ENCODE measurements at regions not wholly inside any gene's neighbourhood (a gene's known extent, or its start where the extent isn't known, plus 50 kb on each side); places are given as distances from the start of the nearest gene placed in this dataset.

GRCh38 chr1:42014823-42015222 is 96.1 kb upstream of the HIVEP3 start:
- WGBS (ENCODE audit: insufficient coverage): no CpG with 5 or more reads among the region's 3 CpGs
- Histone ChIP-seq H3K9me3 (ENCODE audit: control extremely low read depth in 1 of 5, control insufficient read depth in 4 of 5, insufficient read depth in 2 of 5, low read depth in 1 of 5, low read length in 4 of 5) (peaks cover 0 to 4% (median 0%) of the 10 kb centered on the region in 5 experiments), H3K36me3 (ENCODE audit: control insufficient read depth in 4 of 4, insufficient read depth in 4 of 4, low read length in 3 of 4) (no peaks in the 10 kb centered on the region), H3K27ac (ENCODE audit: insufficient read depth in 1 of 2, low read depth in 1 of 2, low read length in 2 of 2, poor library complexity in 1 of 2, severe bottlenecking in 2 of 2) (no peak overlapping the region), H3K27me3 (replicated peaks in 2 of 5; ENCODE audit: control insufficient read depth in 4 of 5, insufficient read depth in 5 of 5, low read length in 4 of 5) (no peaks in the 10 kb centered on the region), H3K4me3 (ENCODE audit: control insufficient read depth in 1 of 7, extremely low read depth in 1 of 7, insufficient read depth in 4 of 7, low read depth in 2 of 7, low read length in 6 of 7) (no peak overlapping the region), H3K4me1 (ENCODE audit: control extremely low read depth in 1 of 4, control insufficient read depth in 4 of 4, insufficient read depth in 4 of 4, low read length in 3 of 4) (peaks cover 6 to 12% (median 8%) of the 10 kb centered on the region in 4 experiments)
- POLR2A ChIA-PET: no interaction called here
- DNase-seq: no peak
- CTCF ChIA-PET: no interaction called here

DNA sequence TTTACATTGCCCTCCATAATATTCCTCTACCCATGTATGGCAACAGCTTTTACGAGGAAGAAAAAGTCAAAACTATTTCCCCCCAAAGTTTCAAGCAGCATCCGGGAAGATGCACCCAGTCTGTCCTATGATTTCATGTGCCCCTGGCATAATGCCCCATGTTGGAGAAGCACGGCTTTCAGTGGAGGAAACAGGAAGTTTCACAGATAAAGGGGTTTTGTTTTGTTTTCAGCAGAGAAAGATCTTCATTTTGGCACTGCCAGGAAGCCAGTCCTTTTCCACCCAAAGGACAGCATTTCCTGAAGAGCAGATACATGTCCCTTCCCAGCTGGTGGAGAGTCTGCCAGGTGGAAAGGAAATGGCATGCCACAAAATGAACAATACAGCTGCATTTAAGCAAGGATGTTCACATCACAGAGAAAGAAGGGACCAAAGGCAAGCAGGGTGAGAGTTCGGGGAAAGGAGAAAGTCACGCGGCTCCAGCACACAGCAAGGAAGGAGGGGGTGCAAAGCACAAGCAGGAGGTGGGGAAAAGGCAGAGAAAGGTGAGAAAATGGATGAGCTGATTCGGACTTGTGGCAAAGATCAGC is 95.3 kb upstream of the HIVEP3 start:
- H3K4me3 ChIP-seq (ENCODE audit: control insufficient read depth in 1 of 7, extremely low read depth in 1 of 7, insufficient read depth in 4 of 7, low read depth in 2 of 7, low read length in 6 of 7): peak overlapping the region in 3 of 7 experiments; percentile 2 to 62 (median 12)
- POLR2A ChIA-PET: no interaction called here

DNA sequence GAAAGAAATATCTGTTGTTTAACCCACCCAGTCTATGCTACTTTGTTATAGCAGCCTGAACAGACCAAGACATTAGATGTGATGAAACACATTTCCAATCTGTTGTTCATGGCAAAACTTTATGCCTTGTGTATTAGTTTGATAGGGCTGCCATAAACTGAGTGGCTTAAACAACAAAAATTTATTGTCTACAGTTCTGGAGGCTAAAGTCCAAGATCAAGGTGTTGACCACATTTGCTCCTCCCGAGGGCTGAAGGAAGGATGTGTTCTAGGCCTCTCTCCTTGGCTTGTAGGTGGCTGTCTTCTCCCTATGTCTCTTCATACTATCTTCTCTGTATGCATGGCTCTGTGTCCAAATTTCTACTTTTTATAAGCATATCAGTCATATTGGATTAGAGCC is 94.1 kb upstream of the HIVEP3 start:
- WGBS (ENCODE audit: insufficient coverage): 100% methylated on average over 1 of the region's 1 CpG
- ChIA-PET POLR2A (no interaction called here), CTCF (no interaction called here)
- no peak overlapping the region for H3K27ac ChIP-seq (ENCODE audit: insufficient read depth in 1 of 2, low read depth in 1 of 2, low read length in 2 of 2, poor library complexity in 1 of 2, severe bottlenecking in 2 of 2)
- H3K9me3 ChIP-seq (ENCODE audit: control extremely low read depth in 1 of 5, control insufficient read depth in 4 of 5, insufficient read depth in 2 of 5, low read depth in 1 of 5, low read length in 4 of 5): no peaks in the 10 kb centered on the region
- H3K36me3 ChIP-seq (ENCODE audit: control insufficient read depth in 4 of 4, insufficient read depth in 4 of 4, low read length in 3 of 4): no peaks in the 10 kb centered on the region
- H3K27me3 ChIP-seq (replicated peaks in 2 of 5; ENCODE audit: control insufficient read depth in 4 of 5, insufficient read depth in 5 of 5, low read length in 4 of 5): no peaks in the 10 kb centered on the region
- no peak for DNase-seq
- H3K4me3 ChIP-seq (ENCODE audit: control insufficient read depth in 1 of 7, extremely low read depth in 1 of 7, insufficient read depth in 4 of 7, low read depth in 2 of 7, low read length in 6 of 7): no peak overlapping the region
- peaks cover 6 to 16% (median 8%) of the 10 kb centered on the region in 4 experiments for H3K4me1 ChIP-seq (ENCODE audit: control extremely low read depth in 1 of 4, control insufficient read depth in 4 of 4, insufficient read depth in 4 of 4, low read length in 3 of 4)

More for the DNA sequence above, 95.3 kb upstream of the HIVEP3 start:
- CTCF ChIA-PET: no interaction called here
- Histone ChIP-seq H3K27ac (ENCODE audit: insufficient read depth in 1 of 2, low read depth in 1 of 2, low read length in 2 of 2, poor library complexity in 1 of 2, severe bottlenecking in 2 of 2) (no peak overlapping the region), H3K27me3 (replicated peaks in 2 of 5; ENCODE audit: control insufficient read depth in 4 of 5, insufficient read depth in 5 of 5, low read length in 4 of 5) (no peaks in the 10 kb centered on the region), H3K36me3 (ENCODE audit: control insufficient read depth in 4 of 4, insufficient read depth in 4 of 4, low read length in 3 of 4) (no peaks in the 10 kb centered on the region), H3K4me1 (ENCODE audit: control extremely low read depth in 1 of 4, control insufficient read depth in 4 of 4, insufficient read depth in 4 of 4, low read length in 3 of 4) (peaks cover 6 to 16% (median 8%) of the 10 kb centered on the region in 4 experiments), H3K9me3 (ENCODE audit: control extremely low read depth in 1 of 5, control insufficient read depth in 4 of 5, insufficient read depth in 2 of 5, low read depth in 1 of 5, low read length in 4 of 5) (peaks cover 0 to 4% (median 0%) of the 10 kb centered on the region in 5 experiments)
- DNase-seq: peak; percentile 8 to 36 (median 32)
- WGBS (ENCODE audit: insufficient coverage): 47% methylated on average over 7 of the region's 7 CpGs

GRCh38 chr1:42010381-42010780 is 91.7 kb upstream of the HIVEP3 start:
- Histone ChIP-seq H3K4me3 (ENCODE audit: control insufficient read depth in 1 of 7, extremely low read depth in 1 of 7, insufficient read depth in 4 of 7, low read depth in 2 of 7, low read length in 6 of 7) (no peak overlapping the region), H3K27me3 (replicated peaks in 2 of 5; ENCODE audit: control insufficient read depth in 4 of 5, insufficient read depth in 5 of 5, low read length in 4 of 5) (no peaks in the 10 kb centered on the region), H3K4me1 (ENCODE audit: control extremely low read depth in 1 of 4, control insufficient read depth in 4 of 4, insufficient read depth in 4 of 4, low read length in 3 of 4) (peaks cover 6 to 16% (median 8%) of the 10 kb centered on the region in 4 experiments), H3K9me3 (ENCODE audit: control extremely low read depth in 1 of 5, control insufficient read depth in 4 of 5, insufficient read depth in 2 of 5, low read depth in 1 of 5, low read length in 4 of 5) (no peaks in the 10 kb centered on the region), H3K36me3 (ENCODE audit: control insufficient read depth in 4 of 4, insufficient read depth in 4 of 4, low read length in 3 of 4) (no peaks in the 10 kb centered on the region), H3K27ac (ENCODE audit: insufficient read depth in 1 of 2, low read depth in 1 of 2, low read length in 2 of 2, poor library complexity in 1 of 2, severe bottlenecking in 2 of 2) (no peak overlapping the region)
- ChIA-PET CTCF (no interaction called here), POLR2A (no interaction called here)
- no peak for DNase-seq

- no peak overlapping the region for H3K4me3 ChIP-seq (ENCODE audit: control insufficient read depth in 1 of 7, extremely low read depth in 1 of 7, insufficient read depth in 4 of 7, low read depth in 2 of 7, low read length in 6 of 7)
- CTCF ChIA-PET: interaction anchor here (0.6 kb wide), 1 partner anchor 42 kb away, joined by 3 read pairs; no protein-coding TSS in a partner anchor
- WGBS (ENCODE audit: insufficient coverage): no CpG with 5 or more reads among the region's 2 CpGs
Measured at GRCh38 chr1:42008264-42008663, 89.5 kb upstream of the HIVEP3 start.

GRCh38 chr1:42006836-42007235 is 88.1 kb upstream of the HIVEP3 start:
- Histone ChIP-seq H3K36me3 (ENCODE audit: control insufficient read depth in 4 of 4, insufficient read depth in 4 of 4, low read length in 3 of 4) (no peaks in the 10 kb centered on the region), H3K4me1 (ENCODE audit: control extremely low read depth in 1 of 4, control insufficient read depth in 4 of 4, insufficient read depth in 4 of 4, low read length in 3 of 4) (peaks cover 0 to 3% (median 0%) of the 10 kb centered on the region in 4 experiments), H3K27ac (ENCODE audit: insufficient read depth in 1 of 2, low read depth in 1 of 2, low read length in 2 of 2, poor library complexity in 1 of 2, severe bottlenecking in 2 of 2) (no peak overlapping the region), H3K4me3 (ENCODE audit: control insufficient read depth in 1 of 7, extremely low read depth in 1 of 7, insufficient read depth in 4 of 7, low read depth in 2 of 7, low read length in 6 of 7) (no peak overlapping the region), H3K27me3 (replicated peaks in 2 of 5; ENCODE audit: control insufficient read depth in 4 of 5, insufficient read depth in 5 of 5, low read length in 4 of 5) (no peaks in the 10 kb centered on the region), H3K9me3 (ENCODE audit: control extremely low read depth in 1 of 5, control insufficient read depth in 4 of 5, insufficient read depth in 2 of 5, low read depth in 1 of 5, low read length in 4 of 5) (no peaks in the 10 kb centered on the region)
- 61% methylated on average over 3 of the region's 3 CpGs for WGBS (ENCODE audit: insufficient coverage)
- ChIA-PET POLR2A (no interaction called here), CTCF (no interaction called here)
- no peak for DNase-seq

More at GRCh38 chr1:42008264-42008663, 89.5 kb upstream of the HIVEP3 start:
- no peak overlapping the region for H3K27ac ChIP-seq (ENCODE audit: insufficient read depth in 1 of 2, low read depth in 1 of 2, low read length in 2 of 2, poor library complexity in 1 of 2, severe bottlenecking in 2 of 2)
- H3K27me3 ChIP-seq (replicated peaks in 2 of 5; ENCODE audit: control insufficient read depth in 4 of 5, insufficient read depth in 5 of 5, low read length in 4 of 5): no peaks in the 10 kb centered on the region
- H3K36me3 ChIP-seq (ENCODE audit: control insufficient read depth in 4 of 4, insufficient read depth in 4 of 4, low read length in 3 of 4): no peaks in the 10 kb centered on the region
- H3K4me1 ChIP-seq (ENCODE audit: control extremely low read depth in 1 of 4, control insufficient read depth in 4 of 4, insufficient read depth in 4 of 4, low read length in 3 of 4): peaks cover 0 to 3% (median 0%) of the 10 kb centered on the region in 4 experiments
- POLR2A ChIA-PET: interaction anchor here (0.6 kb wide), 1 partner anchor 14 kb away, joined by 3 read pairs; no protein-coding TSS in a partner anchor
- no peak for DNase-seq
- H3K9me3 ChIP-seq (ENCODE audit: control extremely low read depth in 1 of 5, control insufficient read depth in 4 of 5, insufficient read depth in 2 of 5, low read depth in 1 of 5, low read length in 4 of 5): no peaks in the 10 kb centered on the region

DNA sequence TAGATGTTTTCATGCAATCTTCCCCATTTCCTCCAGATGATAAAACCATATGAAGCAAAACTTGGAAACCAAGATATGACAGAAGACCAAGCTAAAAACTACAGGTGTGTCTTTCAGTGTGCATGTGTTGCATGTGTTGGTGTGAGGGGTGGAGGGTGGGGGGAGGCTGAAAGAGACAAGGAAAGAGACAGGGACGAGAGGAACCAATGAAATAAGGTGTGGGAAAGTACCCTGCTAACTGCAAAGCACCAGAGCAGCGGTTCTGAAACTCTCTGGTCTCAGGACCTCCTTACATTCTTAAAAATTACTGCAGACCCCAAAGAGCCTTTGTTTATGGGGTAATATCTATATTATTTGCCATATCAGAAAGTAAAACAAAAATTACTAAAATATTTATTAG is 87.4 kb upstream of the HIVEP3 start:
- no CpG with 5 or more reads among the region's 2 CpGs for WGBS (ENCODE audit: insufficient coverage)
- CTCF ChIA-PET: no interaction called here
- POLR2A ChIA-PET: no interaction called here

More for the DNA sequence above, 87.4 kb upstream of the HIVEP3 start:
- Histone ChIP-seq H3K27ac (ENCODE audit: insufficient read depth in 1 of 2, low read depth in 1 of 2, low read length in 2 of 2, poor library complexity in 1 of 2, severe bottlenecking in 2 of 2) (no peak overlapping the region), H3K27me3 (replicated peaks in 2 of 5; ENCODE audit: control insufficient read depth in 4 of 5, insufficient read depth in 5 of 5, low read length in 4 of 5) (no peaks in the 10 kb centered on the region), H3K36me3 (ENCODE audit: control insufficient read depth in 4 of 4, insufficient read depth in 4 of 4, low read length in 3 of 4) (no peaks in the 10 kb centered on the region), H3K4me1 (ENCODE audit: control extremely low read depth in 1 of 4, control insufficient read depth in 4 of 4, insufficient read depth in 4 of 4, low read length in 3 of 4) (peaks cover 0 to 3% (median 0%) of the 10 kb centered on the region in 4 experiments), H3K4me3 (ENCODE audit: control insufficient read depth in 1 of 7, extremely low read depth in 1 of 7, insufficient read depth in 4 of 7, low read depth in 2 of 7, low read length in 6 of 7) (no peak overlapping the region), H3K9me3 (ENCODE audit: control extremely low read depth in 1 of 5, control insufficient read depth in 4 of 5, insufficient read depth in 2 of 5, low read depth in 1 of 5, low read length in 4 of 5) (no peaks in the 10 kb centered on the region)
- no peak for DNase-seq

Measured in common myeloid progenitor, CD34-positive (primary cell).